Esophagus muscularis mucosa (tissue), 3 donors: ENCODE measurements at regions not wholly inside any gene's neighbourhood (a gene's known extent, or its start where the extent isn't known, plus 50 kb on each side); places are given as distances from the start of the nearest gene placed in this dataset.

Experiments used
- CTCF ChIP-seq, 3 experiments: fragments of 200-600 bp in 2 of 3; fragments of 450-650 bp in 1 of 3; sonication (generic) in 2 of 3; IDR thresholded peaks; one replicate each; pipeline ENCODE4 v1.5.1; 2017 to 2019; ENCODE audit warnings: antibody characterized with exemption in 3 of 3, mild to moderate bottlenecking in 2 of 3, moderate library complexity in 1 of 3
- POLR2AphosphoS5 ChIP-seq, 2 donors: sonication (generic); formaldehyde crosslinking; IDR thresholded peaks; one replicate each; pipeline ENCODE4 v1.6.1; 2017; ENCODE audit warnings: antibody characterized with exemption in 2 of 2

GRCh38 chr2:129253461-129253812, 726.0 kb upstream of the RAB6C start:
- no peak for TF ChIP-seq CTCF (IDR thresholded peaks at IDR 0.05)
- no peak for TF ChIP-seq POLR2AphosphoS5 (IDR thresholded peaks at IDR 0.05)
